GM18502 (cell line): ENCODE measurements at regions not wholly inside any gene's neighbourhood (a gene's known extent, or its start where the extent isn't known, plus 50 kb on each side); places are given as distances from the start of the nearest gene placed in this dataset.

Source experiments
- ATAC-seq: cut with Tn5 transposase; IDR thresholded peaks from one replicate; pipeline ENCODE4 v1.9.1; 2021; ENCODE audit warnings: mild to moderate bottlenecking; ENCODE audit not compliant: unreplicated experiment, poor library complexity

DNA sequence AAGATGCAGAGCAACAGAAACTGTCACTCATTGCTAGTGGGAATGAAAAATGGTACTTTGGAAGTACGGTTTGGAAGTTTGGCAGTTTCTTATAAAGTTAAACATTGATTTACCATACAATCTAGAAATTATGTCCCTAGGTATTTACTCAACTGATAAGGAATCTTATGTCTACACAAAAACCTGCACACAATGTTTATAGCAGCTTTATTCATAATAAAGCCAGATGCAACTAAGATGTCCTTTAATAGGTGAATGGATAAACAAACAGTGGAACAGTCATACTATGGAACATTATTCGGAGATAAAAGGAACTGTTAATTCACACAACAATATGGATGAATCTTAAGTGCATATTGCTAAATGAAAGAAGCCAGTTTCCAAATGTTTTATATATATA is 96.2 kb upstream of the SIRPA start:
- ATAC-seq: no peak

DNA sequence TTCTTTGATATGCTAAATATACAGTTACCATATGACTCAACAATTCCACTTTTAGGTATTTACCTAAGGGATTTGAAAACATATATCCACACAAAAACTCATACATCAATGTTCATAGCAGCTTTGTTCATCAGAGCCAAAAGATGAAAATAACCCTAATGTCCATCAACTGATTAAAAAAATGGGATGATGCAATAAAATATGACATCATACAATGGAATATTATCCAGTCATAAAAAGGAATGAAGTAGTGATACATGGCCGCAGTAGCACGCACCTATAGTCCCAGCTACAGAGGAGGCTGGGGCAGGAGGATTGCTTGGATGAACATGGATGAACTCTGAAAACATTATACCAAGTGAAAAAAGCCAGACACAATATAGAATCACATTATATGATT is 101.4 kb upstream of the SIRPA start:
- ATAC-seq: no peak

DNA sequence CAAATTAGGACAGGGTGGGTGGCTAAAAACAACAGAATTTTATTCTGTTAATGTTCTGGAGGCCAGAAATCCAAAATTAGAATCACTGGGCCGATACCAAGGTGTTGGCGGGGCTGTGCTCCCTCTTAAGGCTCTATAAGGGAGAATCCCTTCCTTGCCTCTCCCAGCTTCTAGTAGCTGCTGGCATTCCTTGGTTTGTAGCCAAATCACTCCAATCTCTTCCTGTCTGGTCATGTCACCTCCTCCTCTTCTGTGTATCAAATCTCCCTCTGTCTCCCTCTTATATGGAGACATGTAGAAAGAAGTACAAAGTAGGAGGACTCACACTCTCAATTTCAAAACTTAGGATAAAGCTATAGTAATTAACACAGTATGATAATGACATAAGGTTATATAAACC is 102.9 kb upstream of the SIRPA start:
- ATAC-seq: no peak

DNA sequence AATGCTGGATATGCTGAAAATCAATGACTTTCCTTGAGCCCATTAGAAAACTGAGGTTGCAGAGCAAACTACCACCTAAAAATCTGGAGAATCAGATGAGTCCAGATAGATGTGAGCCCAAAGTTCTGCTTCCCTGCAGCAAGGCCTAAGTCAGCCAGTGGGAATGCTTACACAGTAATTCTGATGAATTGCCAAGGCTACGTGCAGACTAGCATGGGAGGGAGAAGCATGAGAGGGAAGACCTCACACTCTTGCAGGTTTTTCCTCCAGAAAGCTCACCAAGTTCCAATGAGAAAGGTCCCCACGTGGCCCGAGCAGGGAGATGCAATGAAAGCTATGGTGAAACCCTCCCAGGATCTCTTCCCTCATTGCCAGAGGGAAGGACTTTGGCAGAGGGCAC is 104.8 kb upstream of the SIRPA start:
- no peak for ATAC-seq

DNA sequence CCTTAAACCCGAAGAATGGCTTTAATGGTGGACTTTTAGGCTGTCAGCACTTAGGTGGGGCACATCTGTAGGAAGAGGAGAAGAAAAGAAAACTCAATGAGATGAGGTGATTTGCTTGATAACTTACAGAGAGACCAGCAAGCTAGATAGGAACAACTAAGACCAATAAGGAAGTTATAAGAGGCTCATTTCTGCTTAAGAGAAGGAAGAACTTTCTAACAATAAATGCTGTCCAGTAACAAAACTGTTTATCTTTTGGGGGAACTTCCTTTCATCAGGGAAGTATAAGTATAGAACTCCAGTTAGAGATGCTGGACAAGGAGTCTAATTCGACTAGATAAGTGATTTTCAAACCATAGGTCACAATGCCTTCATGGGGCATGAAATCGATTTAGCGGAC is 107.2 kb upstream of the SIRPA start:
- ATAC-seq: no peak

DNA sequence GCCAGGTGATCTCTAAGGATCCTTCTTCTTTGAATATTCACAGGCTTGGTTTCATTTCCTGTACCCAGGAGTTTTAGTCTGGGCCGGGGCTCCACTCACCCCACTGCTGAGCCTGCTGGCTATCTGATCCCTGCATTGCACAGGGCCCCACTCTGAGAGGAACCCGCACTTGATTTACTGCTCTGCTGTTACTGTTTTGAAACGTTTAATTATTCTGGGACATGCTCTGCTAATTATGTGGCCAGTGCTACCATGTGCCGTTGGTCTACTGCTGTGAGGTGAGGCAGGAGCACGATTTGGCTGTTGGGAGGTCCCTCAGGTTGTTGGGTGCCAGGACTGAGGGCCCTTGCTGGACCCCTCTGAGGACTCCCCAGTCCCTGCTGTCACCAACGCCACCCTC is 108.7 kb upstream of the SIRPA start:
- no peak for ATAC-seq

DNA sequence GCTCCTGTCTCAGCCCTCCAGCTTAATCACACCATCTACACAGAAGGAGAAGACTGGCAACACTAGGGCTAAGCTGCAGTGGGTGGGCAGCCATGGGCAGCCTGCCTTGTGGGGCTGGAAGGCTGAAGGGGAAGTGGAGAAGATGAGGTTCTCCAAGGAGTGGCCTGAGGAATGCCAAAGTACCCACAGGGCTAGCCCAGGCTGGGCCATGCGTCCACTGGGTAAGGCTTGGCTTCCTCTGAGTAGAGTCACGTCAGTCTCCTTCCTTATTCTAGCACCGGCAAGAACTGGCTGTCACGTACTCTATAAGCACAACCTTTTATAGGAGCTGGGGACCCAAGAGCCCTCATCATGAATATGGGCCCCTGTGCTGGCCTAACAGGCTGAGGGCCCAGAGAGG is 110.6 kb upstream of the SIRPA start:
- ATAC-seq: no peak

DNA sequence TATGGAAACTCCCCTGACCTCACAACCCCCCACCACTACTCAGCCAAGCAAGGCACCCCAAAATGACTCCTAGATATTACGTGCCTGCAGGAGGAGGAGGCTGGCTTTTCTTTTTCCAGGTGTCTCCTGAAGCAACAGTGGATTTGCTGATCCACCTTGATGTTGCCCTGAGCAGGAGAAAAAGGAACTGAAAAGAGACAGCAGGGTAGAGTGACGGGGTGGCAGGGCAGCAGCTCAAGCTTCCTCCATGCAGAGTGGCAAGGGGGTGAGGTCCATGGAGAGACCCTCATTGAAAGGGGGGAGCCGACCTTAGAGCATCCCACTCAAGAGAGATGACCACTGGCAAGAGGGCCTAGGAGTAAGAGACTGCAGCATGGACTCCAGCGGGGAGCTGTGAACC is 112.0 kb upstream of the SIRPA start:
- ATAC-seq: no peak

DNA sequence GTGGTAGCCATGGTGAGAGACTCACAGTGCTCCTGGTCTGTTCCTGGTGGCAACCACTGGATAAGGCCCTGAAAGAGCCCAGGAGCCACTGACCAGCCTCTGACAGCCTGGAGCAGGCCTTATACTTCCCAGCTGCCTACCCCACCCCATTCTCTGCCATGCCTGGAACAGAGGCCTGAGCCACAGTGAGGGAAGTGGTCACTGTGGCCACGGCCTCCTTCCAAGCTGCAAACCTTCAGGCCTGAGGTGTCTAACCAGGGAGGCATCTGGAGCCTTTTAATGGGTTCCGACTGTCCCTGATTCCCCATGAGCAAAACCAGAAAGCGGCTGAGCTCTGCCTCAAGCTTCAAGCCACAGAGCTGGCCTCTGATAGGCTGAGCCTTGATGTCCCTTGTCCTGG is 113.0 kb upstream of the SIRPA start:
- no peak for ATAC-seq

DNA sequence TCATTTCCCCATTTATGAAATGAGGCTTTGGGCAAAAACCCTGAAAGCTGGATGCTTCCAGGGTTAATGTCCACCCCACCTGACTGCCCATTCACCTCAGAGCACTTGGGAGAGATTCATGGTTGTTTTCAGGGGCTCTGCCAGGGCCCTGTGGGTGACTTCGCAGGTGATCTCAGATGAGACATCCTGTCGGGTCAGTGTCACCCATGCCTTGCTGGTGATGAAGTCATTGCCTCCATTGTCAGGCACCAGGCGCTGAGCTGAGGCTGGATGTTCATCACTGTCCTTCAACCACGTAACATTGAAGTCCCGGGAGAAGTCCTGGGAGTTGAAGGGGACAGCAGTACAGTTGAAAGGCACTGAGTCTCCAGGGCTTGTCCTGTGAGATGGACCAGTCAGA is 115.6 kb upstream of the SIRPA start:
- no peak for ATAC-seq

DNA sequence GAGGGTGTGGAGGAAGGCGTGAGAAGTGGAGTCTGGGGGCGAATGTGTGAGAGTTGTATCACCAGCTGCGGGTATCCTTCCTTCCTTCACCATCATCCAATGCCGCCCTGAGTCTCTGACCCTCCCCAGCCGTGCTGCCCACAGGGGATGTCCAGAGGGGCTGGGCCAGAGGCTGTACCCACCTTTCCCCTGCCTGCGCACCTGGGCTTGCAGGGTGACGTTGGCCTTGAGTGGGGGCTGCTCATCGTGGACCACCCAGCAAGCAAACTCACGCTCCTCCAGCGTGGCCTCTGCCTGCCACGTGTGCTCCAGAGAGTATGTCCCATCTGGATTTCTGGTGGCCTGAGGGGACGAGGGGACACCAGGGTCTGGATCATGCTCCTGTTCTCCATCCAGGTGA is 116.9 kb upstream of the SIRPA start:
- ATAC-seq: no peak

DNA sequence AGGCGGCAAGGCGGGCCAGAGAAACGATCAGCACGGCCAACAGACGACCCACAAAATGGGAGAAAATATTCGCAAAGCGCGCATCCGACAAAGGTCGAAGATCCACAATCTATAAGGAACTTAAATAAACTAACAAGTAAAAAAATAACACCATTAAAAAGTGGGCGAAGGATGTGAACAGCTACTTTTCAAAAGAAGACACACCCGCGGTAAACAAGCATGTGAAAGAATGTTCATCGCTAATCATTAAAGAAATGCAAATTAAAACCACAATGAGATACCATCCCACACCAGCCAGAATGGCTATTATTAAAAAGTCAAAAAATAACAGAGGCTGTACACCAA is 117.8 kb upstream of the SIRPA start:
- no peak for ATAC-seq

DNA sequence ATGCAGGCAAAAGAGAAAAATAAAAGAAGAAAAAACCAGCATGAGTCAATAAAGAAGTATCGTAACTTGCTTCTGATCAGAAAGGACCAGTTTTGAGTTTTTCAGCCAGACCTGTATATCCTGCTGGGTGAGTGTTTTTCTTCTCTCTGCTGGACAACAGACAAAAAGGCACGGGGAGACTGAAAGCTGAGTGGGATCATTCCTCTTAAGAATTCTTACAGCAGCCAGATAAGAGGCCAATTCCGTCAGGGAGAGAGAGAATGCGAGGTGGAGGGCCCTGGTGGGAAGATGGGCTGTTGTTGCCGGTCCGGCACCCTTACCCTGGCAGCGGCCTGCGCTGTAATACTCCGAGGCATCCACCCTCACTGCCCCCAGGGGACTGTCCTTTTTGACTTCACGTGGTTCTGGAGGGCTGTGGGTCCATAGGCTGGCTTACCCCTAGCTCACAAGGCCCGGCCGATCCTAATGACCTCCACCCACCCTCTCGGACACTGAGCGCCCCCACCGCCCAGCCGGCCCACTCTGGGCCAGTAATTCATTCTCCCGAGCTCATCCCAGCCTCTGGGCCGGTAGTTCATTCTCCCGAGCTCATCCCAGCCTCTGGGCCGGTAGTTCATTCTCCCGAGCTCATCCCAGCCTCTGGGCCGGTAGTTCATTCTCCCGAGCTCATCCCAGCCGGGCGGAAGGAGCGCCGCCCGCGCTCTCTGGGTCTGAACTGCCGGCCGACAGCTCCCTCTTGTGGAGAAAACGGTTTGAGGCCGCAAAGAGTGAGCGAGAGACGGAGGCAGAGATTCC is 118.3 kb upstream of the SIRPA start:
- no peak for ATAC-seq

DNA sequence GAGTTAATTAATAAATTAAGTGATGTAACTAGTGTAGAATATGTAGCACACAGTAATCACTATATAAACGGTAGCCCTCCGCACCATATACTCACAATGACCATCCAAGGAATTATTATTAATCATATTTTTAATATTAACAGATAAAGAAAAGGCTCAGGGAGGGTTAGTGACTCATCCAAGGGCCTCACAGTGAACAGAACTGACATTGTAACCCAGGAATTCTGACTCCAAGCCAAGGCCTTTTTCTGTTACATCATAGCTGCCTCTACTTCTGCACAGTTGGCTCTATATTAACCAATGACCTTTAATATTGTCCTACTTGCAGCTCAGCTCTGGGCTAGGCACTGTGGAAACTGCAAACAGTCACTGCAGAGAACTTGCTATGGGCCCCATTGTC is 117.5 kb upstream of the SIRPG start:
- ATAC-seq: no peak

DNA sequence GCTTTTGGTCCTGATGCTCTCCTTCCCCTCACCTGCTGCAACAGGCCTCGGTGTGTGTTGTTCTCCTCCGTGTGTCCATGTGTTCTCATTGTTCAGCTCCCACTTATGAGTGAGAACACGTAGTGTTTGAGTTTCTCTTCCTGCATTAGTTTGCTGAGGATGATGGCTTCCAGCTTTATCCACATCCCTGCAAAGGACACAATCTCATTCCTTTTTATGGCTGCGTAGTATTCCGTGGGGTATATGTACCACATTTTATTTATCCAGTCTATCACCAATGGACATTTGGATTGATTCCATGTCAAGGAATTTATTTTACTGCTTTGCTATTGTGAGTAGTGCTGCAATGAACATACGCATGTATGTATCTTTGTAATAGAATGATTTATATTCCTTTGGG is 116.9 kb upstream of the SIRPG start:
- no peak for ATAC-seq

DNA sequence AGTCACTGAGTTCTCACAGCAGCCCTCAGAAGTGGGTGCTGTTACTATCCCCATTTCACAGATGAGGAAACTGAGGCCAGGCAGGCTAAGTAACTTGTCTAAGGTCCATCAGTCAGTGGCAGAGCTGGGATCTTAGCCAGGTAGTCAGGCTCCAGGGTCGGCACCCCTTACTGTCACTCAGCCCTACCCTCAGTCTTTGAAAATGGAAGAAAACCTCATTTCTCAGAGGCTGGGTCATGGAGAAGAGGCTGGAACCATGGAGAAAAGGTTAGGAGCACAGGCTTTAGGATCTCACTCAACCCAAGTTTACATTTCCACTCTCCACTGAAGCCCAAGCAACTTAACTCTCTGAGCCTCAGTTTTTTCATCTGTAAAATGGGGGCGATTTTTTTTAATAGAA is 116.2 kb upstream of the SIRPG start:
- no peak for ATAC-seq

DNA sequence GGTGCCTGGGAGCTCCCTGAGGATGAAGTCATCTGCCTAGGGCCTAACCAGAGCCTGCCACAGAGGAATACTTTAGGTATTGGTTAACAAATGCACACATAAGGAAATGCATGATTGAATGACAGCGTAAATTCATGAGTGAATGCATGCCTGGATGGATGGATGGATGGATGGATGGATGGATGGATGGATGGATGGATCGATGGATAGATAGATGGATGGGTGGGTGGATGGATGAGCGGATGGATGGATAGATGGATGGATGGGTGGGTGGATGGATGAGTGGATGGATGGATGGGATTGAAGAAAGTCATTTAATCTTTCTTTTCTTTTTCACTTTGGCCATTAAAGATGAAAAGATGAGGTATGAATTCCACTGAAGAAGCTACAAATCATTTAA is 111.9 kb upstream of the SIRPG start:
- no peak for ATAC-seq

DNA sequence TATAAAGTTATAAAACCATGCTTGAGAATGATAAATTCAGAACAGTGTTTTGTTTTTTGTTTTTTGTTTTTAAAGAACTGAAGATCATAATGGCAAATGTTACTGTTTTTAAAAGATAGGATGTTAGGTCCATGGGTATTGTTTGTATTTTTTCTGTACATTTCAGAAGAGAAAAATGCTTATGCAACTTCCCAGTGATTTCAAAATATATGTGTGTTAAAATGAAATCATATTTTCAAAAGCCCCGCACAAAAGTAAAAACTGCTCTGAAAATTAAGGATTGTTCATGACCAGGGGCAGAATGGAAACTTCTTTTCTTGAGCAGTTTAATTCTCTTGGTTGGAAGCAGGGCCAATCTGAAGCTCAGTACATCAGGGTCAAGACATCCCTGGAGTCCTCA is 109.2 kb upstream of the SIRPG start:
- no peak for ATAC-seq

DNA sequence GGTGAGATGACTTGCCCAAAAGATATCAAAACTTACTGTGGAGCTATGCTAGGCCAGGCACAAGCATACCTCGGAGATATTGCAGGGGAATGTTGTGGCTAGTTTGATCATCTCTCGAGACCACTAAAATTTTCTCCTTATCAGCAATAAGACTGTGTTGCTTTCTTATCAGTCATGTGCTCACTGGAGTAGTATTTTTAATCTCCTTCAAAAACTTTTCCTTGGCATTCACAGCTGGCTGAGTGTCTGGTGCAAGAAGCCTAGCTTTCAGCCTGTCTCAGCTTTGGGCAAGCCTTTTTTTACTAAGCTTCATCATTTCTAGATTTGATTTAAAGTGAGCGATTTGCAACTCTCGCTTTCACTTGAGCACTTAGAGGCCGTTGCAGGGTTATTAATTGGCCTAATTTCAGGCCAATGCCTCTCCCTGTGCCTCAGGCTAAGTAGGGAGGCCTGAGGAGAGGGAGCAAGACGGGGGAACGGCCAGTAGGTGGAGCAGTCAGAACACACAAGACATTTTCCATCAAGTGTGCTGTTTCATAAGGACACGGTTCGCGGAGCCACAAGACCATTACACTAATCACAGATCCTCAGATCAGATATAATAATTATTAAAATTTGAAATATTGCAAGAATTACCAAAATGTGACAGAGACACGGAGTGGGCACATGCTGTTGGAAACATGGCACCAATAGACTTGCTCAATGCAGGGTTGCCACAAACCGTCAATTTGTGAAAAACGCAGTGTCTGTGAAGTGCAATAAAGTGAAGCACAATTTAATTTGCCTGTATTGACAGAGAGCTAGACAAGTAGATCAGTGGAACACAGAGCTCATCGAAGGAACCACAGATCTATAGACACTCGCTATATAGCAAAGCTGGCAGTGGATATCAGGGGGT is 106.8 kb upstream of the SIRPG start:
- ATAC-seq: peak; percentile 63

DNA sequence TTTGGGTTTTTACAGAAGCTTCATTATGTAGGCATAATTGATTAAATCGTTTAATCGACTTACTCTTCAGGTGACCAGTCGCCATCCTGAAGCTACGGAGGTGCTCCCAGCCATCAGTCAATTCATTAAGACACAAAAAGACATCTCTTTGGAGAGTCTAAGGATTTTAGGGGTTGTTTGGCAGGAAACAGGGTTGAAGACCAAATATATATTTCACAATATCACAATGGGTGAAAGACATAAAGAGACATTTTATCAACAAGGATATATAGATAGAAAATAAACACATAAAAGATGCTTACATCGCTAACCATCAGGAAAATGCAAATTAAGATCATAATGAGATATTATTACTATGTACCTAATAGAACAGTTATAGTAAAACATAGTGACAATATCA is 104.0 kb upstream of the SIRPG start:
- ATAC-seq: no peak

DNA sequence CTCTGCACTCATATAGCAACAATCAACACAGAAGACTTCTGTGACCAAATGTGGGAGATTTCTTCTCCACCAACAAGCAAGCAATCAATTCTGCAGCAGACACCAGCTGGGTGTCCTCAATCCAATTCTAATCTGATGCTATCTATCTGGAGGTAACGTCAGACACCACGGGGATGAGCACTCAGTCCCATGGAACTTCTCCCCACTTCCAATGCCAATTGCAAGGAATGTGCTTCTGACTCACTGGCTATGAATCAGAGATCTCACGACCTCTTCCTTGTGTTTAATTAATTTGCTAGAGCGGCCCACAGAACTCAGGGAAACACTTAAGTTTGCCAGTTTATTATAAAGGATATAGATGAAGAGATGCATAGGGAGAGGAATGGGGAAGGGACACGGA is 103.5 kb upstream of the SIRPG start:
- ATAC-seq: no peak

DNA sequence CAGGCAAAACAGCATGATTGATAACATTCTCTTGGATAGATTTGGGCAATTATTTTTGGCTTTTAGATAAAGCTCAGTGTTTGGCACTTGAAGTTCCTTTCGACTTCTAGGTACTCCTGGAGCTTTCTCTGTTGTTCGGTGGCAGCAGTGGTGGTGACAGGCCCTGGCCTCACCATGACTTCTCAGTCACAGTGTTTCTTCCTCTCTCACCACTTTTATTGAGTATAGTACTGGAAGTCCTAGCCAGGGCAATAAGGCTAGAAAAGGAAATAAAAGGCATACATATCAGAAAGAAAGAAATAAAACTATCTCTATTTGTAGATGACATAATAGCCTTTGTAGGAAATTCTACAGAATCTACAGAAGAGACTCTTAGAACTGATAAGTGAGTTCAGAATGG is 101.2 kb upstream of the SIRPG start:
- no peak for ATAC-seq
